ENCODE measurements at regions not wholly inside any gene's neighbourhood (a gene's known extent, or its start where the extent isn't known, plus 50 kb on each side); places are given as distances from the start of the nearest gene placed in this dataset.
"Not testable (repeated sequence)": the region's sequence is repeated elsewhere in the genome, so short reads cannot be mapped to it uniquely, and the experiment has no call there.

GRCh38 chrX:121433289-121433688 lies 385.9 kb downstream of the GLUD2 start:
- DNase-seq (ENCODE audit: low read depth): no peak

- not testable (repeated sequence) for DNase-seq (ENCODE audit: low read depth)
These were observed 390.3 kb downstream of the GLUD2 start for GRCh38 chrX:121437666-121438065.

DNA sequence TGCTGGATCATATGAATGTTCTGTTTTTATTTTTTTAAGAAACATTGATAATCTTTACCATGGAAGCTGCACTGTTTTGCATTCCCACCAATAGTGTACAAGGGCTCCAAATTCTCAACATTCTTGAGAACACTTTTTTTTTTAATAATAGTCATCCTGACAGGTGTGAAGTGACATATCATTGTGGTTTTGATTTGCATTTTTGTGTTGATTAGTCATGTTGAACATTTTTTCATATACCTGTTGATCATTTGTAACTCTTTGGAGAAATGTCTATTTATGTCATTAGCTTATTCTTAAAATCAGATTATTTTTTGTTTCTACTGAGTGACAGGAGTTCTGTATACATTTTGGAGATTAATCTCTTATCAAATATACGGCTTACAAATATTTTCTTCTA lies 408.5 kb downstream of the GLUD2 start:
- no peak for DNase-seq (ENCODE audit: low read depth)

DNA sequence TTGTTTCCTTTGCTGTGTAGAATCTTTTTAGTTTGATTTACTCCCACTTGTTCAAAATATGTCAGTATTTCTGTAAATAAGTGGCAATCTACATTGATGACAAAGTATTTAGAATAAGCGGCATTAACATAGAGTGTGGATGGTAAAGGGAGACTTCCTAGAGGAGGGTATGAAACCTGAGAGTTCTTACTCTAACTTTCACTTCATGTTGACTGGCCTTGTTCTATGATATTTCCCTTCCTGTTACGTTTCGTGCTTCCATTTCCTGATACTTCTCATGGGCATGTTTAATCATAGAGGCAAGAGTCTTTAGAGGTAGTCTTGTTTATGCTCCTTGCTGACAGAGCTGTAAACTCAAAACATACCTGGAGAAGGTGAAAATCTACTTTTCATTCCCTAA lies 408.9 kb downstream of the GLUD2 start:
- no peak for DNase-seq (ENCODE audit: low read depth)

DNA sequence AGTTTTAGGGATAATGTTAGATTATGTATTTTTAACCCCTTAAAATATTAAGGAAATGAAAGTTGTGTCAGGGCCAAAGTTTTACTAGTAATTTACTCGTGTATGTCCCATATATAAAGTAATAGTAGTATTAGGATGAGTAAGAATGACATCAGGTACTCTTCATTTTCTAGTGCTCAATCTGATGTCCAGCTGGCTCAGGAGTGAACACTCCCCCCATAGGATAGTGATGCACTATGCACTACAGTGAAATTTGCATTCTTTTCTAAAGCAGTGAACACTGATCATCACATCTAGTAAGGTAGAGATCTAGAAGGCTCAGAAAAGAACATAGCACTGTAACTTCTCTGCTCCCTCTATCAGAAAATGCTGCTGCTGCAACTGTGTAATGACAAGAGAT lies 409.7 kb downstream of the GLUD2 start:
- DNase-seq (ENCODE audit: low read depth): no peak

- no peak for DNase-seq (ENCODE audit: low read depth)
These were observed 432.0 kb downstream of the GLUD2 start for GRCh38 chrX:121479406-121479805.

- no peak for DNase-seq (ENCODE audit: low read depth)
These were observed 449.6 kb downstream of the GLUD2 start for GRCh38 chrX:121496966-121497365.

- DNase-seq (ENCODE audit: low read depth): no peak
These were observed 456.7 kb downstream of the GLUD2 start for GRCh38 chrX:121504153-121504552.

DNA sequence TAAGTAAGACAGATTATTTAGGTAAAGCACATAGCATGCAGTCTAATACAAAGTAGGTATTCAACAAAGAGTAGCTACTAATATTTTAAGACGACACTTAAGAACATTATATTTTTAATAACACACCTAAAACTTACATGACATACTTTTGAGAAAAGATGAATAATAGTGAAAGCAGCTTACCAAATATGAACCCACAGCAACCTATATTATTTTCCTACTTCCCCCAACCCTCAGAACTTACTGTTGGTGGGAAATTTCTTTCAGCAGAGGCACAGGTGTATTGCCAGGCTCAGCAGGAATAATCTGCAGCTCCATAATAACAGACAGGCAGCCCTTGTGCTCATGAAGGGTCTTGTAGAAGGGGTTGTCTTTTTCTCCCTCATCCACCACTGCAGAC lies 498.9 kb downstream of the GLUD2 start:
- DNase-seq (ENCODE audit: low read depth): no peak

DNA sequence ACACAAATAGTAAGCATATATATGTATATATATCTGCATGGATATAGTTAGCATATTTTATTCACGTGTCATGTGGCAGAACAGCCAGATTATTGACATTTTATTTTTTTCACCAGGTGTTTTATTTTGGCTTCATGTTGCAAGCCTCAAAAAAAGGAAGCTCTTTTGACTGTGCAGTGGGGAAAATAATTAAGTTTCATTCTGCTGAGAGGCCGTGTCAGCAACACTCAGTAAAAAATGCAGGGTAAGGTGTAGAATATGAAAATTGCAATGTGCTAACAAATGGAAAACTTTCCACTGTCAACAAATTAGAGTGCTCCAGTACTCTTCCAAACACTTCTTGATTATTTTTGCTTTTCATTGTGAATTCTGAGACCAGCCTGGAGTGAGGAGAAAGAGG lies 511.5 kb downstream of the GLUD2 start:
- DNase-seq (ENCODE audit: low read depth): no peak

DNA sequence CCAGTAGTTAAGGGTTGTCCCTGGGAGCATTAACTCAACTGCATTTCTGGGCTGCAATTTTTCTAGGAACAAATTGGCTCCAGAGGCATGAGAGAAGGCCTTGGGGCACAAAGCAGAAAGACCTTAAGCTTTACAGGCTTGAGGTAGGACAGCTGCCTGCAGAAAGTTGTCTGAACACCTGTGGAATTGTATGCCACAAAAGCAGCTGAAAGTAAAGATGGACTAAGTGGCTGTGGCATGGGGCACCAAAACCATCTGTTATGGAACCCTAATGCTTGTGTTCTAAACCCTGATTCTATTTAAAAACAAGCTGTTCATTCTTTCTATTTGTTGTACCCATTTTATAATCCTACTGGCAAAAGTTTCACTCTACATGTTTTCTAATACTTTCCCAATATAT lies 515.2 kb downstream of the GLUD2 start:
- no peak for DNase-seq (ENCODE audit: low read depth)

- no peak for DNase-seq (ENCODE audit: low read depth)
These were observed 522.2 kb downstream of the GLUD2 start for GRCh38 chrX:121569609-121570008.

- DNase-seq (ENCODE audit: low read depth): no peak
These were observed 522.8 kb downstream of the GLUD2 start for GRCh38 chrX:121570072-121570841.

- no peak for DNase-seq (ENCODE audit: low read depth)
These were observed 523.9 kb downstream of the GLUD2 start for GRCh38 chrX:121571333-121571732.

- not testable (repeated sequence) for DNase-seq (ENCODE audit: low read depth)
These were observed 527.0 kb downstream of the GLUD2 start for GRCh38 chrX:121574384-121574783.

DNA sequence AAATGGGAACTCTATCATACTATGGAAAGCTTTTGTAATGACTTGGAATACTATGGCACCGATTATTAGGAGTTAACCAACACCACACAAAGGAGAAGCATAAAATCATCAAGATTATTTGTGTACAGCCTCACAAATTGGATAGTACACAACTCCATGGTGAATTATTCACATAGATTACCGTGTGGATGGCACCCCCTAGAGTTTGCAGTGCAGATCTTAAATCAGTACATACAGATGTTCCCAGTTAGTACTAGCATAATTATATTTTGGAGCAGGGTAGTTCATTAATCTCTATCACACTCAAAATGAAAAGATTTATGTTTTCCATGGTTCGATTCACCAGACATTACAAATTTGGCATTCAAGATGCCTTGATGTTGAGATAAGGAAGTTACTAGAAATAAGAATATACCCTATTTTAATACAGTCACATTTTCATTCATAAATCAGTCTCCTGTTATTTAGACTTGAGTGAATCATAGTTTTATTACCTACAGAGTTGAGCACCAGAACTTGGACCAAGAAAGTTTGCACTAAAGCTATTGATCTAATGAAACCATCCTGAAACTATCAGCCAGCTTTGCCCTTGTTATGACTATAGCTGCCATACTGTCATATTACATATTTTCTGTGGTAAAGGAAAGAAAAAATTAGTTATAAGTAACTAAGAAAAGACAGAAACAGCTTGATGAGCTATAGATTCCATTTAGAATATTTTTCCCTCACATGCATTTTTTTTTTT lies 531.8 kb downstream of the GLUD2 start:
- DNase-seq (ENCODE audit: low read depth): no peak

- DNase-seq (ENCODE audit: low read depth): no peak
These were observed 534.5 kb downstream of the GLUD2 start for GRCh38 chrX:121581885-121582284.

- DNase-seq (ENCODE audit: low read depth): no peak
These were observed 538.2 kb downstream of the GLUD2 start for GRCh38 chrX:121585626-121586025.

DNA sequence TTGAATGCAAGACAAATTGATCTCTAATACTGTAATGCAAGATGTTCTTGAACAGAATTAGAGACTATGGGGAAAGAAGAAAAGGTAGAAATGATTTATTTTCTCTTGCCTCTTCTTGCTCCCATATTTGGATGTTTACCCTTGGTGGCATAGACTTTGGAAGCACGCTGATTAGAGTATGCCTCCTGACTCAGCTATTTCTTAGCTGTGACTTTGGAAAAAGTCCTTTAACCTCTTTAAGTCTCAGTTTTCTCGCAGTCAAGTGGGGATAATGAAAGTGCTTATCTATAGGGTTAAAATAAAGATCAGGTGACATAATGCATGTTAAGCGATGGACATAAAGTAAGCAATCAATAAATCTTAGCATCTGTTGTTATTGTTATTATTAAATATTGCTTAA lies 545.5 kb downstream of the GLUD2 start:
- no peak for DNase-seq (ENCODE audit: low read depth)

DNA sequence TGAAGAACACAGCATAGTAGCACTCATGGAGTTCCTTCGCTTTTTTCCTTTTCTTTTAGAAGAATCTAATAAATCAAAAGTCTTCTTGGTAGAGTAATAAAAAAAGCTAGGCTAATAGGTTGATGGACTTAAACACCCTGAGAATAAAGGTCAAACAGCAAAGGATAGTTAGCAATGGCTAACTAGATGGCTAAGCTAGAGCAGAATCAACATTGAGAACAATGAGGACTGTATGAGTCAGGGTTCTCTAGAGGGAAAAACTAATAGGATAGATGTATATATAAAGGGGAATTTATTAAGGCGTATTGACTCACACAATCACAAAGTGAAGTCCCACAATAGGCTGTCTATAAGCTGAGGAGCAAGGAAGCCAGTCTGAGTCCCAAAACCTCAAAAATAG lies 550.9 kb downstream of the GLUD2 start:
- no peak for DNase-seq (ENCODE audit: low read depth)

- DNase-seq (ENCODE audit: low read depth): no peak
These were observed 587.7 kb downstream of the GLUD2 start for GRCh38 chrX:121635141-121635540.

DNA sequence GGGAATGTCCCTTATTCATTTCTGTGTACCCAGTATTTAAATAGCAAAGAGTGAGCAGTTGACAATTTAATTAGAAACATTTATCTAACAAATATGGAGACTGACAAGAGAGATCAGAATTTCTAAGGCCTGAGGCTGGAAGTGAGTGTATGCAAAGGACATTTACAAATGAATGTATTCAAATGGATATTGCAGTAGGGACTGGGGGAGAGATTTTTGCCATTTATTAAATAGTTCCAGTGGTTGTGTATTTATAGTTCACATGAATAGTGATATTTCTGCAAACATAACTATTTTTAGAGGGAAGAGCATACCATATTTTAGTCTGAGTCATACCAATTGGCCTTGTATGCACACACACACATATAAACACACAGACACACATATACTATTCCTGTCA lies 592.4 kb downstream of the GLUD2 start:
- DNase-seq (ENCODE audit: low read depth): no peak

- peak; percentile 15 for DNase-seq (ENCODE audit: low read depth)
These were observed 594.1 kb downstream of the GLUD2 start for GRCh38 chrX:121641560-121641959.

DNA sequence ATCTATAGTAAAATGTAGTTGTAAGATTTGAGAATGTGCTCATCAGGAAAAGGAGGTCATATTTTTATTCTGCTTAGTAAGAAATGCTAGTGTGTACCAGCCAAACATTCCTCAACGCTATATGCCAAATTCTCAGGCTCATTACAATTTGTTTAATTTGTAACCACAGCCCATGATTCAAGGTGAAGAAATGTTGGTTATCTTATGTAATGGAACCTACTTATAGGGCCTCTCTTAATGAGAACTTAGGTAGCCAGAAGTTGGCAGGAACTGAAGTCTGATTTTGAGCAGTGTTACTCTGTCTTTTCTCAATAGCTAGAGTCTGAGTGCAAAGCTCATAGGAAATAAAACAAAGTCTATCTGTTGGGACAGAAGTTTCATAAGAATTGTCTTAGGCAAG lies 595.0 kb downstream of the GLUD2 start:
- DNase-seq (ENCODE audit: low read depth): peak; percentile 3
